NCI-H748 (cell line): ENCODE measurements at regions not wholly inside any gene's neighbourhood (a gene's known extent, or its start where the extent isn't known, plus 50 kb on each side); places are given as distances from the start of the nearest gene placed in this dataset.
"Not testable (repeated sequence)": the region's sequence is repeated elsewhere in the genome, so short reads cannot be mapped to it uniquely, and the experiment has no call there.

Experiments used
- DNase-seq: peaks from one replicate; lab custom pipeline; 2025; ENCODE audit not compliant: unreplicated experiment; lab: John Stamatoyannopoulos, UW

DNA sequence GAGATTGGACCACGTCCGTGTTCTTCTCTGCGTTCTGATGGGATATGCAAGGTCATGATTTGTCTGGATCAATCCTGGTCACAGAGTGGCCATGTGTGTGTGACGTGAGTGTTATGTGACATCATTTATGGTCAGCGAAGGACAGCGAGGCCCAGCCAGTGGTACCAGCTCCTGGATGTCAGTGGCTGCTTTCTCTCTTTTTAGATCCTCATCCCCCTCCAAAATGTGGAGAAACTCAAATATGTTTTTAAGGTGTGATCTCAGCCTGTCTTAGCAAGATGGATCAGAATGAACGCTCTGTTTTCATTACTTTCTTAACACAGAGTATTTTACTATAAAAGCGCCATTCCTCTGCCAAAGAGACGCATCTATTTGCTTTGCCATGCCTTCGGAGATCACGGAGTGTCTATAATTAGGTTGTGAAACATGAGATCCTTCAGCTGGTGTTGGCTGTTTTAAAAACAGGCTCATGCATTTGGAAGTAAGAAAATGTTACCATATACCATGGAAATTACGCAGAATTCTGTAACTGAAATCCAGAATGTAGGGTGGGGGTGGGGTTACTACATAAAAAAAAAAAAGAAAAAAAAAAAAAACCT, 245.5 kb upstream of the TCERG1L start:
- no peak for DNase-seq

DNA sequence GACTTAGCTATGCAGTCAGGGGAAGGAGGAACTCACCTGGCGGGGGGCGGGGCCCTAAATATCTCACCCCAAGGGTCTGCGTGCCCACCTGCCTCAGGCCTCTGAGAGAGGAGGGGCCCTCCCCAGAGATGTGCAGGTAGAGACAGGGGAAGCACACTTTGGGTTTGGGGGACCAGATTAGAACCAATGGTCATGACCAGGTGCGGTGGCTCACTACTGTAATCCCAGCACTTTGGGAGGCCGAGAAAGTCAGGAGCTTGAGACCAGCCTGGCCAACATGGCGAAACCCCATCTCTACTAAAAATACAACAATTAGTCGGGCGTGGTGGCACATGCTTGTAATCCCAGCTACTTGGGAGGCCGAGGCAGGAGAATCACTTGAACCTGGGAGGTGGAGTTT, 246.4 kb upstream of the TCERG1L start:
- not testable (repeated sequence) for DNase-seq

DNA sequence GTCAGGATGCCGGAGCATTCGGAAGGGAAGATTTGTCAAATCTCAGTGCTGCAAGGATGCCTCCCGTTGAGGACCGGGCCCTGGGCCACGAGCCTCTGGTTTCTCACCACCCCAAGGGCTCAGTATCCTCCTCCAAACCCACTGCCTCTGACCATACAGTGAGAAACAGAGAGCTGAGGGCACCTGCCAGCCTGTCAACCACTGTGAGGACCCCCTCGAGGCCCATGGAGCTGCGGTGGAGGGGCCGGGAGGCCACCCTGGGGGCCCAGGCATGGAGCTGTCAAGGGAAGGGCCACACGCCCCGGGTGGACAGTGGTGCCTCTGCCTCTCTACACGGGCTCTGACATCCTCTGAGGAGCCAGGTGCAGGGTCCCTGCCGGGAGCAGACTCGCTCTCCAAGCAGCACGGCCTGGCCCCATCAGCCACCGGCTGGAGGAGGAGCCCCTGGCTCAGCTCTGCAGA, 248.0 kb upstream of the TCERG1L start:
- DNase-seq, result no peak

DNA sequence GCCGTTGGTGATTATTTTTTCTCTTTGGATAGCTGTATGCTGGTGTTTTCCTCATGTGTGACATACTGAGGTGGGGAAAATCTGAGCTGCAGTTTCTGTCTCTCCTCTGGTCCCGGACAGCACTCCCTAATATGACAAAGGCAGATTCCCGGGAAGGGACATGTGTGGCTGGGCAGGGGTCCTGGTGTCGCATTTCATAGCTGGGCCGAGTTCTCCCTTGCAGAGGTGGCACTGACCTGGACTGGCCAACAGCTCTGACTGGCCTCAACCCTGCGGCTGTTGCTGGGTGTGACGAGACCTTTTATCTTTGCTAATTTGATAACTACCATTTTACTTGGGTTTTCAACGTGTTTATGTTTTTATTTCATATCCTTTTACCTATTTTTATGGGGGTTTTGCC, 248.6 kb upstream of the TCERG1L start:
- no peak for DNase-seq

DNA sequence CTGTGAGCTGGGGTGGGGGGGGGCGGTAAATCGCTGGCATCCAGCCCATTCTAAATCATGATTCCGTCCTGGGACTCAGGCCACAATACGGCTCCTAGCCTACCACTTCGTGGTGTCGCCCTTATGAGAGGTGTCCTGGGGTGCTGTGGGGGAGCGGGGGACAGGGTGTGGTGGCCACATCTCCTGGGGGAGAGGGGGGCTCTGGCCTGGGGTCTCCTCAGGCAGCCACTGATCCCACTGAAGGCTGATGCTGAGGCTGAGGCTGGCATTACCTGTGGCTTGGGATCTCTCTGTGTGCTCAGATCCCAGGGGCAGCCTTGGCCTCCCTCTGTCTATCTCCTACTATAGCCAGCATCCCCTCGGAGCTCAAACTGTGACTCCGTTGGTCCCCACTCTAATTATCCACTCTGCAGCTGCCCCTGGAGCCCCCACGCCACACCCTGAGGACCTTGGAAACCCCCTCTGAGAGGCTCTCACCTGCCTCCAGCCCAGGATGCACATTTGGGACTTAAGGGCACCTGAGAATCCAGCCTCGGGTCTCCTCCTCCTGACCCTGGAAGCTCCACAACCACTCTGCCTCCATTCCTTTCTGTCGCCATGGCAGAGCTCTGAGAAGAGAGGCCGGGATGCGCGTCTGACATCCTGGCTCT, 249.3 kb upstream of the TCERG1L start:
- DNase-seq, result no peak

DNA sequence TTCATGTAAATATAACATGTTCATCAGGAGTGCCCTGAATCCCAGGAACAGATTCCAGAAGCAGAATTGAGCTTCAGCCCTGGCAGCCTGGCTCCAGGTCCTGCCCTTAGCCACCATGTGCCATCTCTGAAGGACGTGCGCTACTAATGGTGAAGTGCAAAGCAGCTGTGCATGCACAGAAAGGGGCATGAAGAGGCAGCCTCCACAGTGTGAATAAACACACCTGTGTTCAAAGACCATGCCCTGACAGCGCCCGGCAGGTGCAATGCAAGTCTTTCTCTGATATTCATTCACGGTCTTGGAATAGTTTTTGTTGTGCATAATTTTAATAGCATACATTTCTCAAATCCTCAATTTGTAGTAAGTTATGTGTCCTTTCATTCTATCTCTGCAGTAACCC, 250.4 kb upstream of the TCERG1L start:
- DNase-seq, result peak; percentile 96

DNA sequence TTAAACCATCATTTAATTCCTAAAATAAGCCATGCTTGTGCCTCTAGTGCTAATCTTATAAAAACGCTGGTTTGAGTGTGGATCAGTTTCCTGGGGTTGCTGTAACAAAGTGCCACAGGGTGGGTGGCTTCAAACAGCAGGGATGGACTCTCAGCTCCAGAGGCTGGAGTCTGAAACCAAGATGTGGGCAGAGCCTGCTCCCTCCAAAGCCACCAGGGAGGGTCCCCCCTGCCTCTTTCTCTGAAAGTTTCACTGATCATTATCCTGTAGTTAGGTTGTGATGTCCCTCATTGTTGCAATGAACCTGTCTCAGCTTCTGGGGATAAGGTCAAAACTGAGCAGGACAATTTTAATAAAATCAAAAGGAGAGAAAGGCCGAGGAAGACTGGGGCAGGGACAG, 251.9 kb upstream of the TCERG1L start:
- no peak for DNase-seq

DNA sequence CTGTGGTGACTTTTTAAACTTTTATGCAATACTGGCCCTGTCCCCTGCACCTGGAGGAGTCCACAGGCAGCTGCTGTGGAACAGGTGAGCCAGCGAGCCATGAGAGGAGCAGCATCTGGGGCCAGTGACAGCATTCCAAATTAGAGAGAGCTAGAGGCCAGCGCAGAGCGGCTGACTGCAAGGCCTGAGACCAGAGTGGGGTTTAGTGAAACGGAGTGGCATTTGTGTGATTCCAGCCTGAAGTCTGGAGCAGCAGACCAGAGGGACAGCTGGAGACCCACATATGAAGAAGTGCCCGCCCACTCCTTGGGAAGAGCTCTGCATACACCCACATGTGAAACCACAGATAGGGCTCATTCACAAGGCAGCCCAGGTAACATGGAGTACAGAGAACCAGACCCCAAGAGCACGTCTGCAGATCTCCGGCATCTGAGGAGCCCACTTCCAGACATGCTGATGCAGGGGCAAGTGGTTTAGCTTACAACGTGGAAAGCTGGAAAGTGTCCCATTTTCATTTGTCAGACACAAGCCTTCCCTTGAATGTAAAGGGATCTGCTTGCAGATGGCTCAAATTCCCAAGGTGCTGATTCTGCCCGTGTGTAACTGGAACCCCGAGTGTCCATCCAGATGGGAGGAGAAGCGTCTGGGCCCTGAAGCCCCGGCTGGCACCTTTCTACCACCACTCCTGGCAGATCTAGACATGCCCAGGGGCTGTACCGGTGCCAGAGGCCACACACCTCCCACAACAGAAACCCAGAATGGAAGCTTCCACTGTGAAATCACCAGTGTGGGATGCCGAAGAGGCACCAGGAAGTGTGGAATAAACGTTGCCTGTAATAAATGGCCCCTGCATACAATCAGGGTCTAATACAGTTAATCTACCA, 256.0 kb upstream of the TCERG1L start:
- DNase-seq, result no peak

DNA sequence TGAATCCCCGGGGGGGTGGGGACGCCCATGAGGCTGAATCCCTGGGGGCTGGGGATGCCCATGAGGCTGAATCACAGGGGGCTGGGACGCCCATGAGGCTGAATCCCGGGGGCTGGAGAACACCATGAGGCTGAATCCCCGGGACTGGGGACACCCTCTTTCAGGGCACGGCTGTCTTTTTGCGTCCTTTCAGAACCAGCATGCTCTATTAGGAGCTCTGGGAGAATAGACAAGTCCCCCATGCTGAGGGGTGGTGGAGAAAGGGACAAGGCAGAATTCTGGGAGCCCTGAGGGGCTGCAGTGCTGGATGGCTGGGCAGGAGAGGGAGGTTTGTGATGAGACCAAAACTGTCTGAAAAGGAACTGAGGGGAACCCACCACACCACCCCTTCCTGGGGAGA, 257.3 kb upstream of the TCERG1L start:
- no peak for DNase-seq

DNA sequence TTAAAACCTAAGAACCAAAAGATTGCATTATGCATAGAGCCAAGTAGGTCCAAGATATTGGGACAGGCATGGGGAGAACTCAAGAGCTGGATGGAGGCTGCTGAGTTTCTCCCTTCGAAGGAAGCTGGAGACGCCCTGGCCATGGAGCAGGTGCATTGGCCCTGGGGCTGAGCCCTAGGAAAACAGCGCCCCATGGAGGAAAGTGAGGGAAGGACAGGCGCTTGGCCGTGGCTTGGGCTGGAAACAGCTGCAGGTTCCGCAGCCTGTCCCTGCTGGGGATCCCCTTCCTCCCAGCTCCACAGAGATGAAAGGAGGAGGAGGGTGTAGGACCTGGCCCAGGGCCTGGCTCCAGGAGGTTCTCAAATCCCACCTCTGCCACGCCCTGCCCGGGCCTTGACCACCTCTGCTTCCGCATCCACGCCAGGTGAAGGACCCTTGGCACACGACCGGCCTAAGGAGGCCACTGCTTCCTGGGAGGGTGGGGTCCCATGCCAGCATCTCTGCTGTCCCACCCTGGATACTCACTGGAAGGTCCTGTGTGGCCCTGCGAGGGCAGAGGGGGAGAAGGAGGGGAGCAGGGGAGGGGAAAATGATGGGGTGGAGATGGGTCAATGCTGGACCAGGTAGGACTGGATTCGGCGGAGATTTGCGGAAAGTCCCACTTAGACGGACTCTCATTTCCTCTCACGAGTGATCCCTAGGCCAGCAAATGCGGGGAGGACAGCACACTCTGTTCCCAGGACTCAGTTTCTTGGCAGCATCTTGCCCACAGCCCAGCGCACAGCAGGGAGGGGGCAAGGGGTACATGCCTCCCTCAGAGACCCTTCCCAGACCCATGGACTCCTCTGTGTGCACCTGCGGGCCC, 258.6 kb upstream of the TCERG1L start:
- peak; percentile 32 for DNase-seq

DNA sequence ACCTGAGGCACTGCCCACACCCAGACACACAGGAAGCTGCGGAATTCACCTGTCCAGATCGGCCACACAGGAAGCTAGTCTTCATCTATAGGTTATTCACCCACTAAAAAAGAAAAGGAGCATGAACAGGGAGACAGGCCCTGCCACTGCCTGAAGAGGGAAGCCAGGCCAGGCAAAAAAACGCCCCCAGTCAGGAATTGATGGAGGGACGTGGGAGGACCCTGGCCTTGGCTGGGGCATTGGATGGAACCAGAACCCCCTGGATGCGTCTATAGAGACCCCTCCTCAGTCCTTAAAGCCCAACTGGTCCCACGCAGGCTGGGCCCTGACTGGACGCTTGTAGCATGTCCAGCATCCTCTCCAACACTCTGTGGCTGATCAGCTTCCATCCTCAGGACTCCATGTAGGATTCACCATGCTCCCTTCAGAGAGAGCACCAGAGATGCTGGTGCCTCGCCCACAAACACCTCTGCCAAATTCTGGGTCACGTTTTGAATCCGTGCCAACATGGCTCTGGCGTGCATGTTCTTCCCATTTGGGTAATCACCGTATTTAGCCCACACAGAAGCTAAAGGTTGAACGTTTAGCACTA, 259.3 kb upstream of the TCERG1L start:
- no peak for DNase-seq

DNA sequence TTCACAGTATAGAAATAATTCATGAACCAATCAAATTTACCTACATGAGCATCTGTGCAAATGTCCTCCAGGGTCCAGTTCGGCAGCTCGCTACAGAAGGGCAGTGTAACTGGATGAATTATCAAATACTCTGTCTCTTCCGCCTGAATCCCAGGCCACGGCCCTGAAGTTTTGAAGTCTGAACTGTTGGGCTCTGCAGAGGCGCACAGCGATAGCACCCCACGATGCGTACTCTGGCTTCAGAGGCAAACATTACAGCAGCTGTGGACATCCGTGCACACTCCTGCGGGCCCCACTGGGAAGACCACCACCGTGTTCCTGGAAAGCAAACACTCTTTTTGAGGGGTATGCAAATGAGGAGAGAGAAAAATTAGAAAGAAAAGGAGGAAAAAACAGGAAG, 259.8 kb upstream of the TCERG1L start:
- DNase-seq, result no peak

DNA sequence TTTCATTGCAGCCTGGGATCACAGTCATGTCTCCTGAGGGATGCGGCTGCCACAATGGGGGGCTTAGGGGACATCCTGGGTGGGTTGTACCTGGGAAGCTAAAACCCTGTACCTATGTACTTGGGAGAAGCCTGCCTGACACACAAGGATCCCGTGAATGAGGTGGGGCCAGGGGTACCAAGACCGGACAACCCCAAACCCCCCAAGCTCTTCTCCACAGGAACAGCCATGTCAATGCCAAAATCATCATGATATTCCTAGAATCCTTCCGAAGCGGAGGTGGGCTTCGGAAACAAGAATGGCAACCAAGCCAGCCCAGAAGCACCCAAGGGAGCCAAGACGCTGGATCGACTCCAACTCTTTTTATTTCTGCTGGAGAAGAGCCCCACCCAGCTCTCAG, 260.3 kb upstream of the TCERG1L start:
- DNase-seq, result no peak

DNA sequence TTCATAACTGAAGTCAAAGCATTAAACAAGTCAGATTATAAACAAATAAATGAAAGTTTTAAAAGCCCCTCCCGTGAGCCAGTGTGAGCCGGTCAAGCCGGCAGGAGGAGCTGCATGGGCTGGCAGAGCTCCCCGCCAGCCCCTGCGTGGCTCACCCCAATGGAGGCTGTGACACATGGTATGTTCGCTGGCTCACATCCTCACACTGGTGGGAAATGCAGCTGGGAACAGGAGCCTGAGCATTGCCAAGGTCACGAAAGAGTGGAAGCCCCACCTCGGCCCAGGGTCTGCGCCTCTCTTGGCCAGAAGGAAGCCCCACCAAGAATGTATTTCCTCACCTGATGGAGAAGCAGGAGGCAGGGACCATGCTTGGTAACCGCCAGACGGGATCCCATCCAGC, 261.7 kb upstream of the TCERG1L start:
- DNase-seq, result no peak

DNA sequence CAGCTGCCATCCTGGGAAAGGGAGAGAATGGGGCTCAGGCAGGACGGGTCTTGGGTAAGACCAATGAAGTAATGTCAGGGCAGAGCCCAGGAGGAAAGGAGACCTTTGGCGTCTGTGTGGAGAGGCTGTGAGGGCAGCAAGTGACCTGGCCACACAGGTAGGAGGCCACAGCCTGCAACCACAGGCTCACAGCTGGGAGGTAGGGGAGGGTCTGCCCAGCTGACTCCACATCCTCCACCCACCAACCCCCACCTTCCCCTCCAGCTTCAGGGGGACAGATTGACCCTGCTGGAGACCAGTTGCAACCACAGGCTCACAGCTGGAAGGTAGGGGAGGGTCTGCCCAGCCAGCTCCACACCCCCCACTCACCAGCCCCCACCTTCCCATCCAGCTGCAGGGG, 262.2 kb upstream of the TCERG1L start:
- DNase-seq, result no peak

DNA sequence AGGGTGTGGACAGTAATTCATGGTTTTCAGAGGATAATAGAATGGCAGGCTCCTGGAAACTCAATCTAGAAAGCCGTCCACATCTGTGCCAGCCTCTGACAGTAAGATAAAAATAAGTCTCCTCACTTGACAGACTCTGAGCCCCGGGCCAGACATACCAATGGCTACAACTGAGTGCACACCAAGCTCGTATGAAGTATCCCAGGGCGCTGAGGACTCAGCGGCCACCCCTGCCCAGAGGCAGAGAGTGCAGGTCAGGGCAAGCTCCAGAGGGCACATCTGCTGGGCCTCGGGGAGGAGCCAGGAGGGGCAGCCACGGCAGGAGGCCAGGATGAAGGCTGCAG, 262.8 kb upstream of the TCERG1L start:
- no peak for DNase-seq

DNA sequence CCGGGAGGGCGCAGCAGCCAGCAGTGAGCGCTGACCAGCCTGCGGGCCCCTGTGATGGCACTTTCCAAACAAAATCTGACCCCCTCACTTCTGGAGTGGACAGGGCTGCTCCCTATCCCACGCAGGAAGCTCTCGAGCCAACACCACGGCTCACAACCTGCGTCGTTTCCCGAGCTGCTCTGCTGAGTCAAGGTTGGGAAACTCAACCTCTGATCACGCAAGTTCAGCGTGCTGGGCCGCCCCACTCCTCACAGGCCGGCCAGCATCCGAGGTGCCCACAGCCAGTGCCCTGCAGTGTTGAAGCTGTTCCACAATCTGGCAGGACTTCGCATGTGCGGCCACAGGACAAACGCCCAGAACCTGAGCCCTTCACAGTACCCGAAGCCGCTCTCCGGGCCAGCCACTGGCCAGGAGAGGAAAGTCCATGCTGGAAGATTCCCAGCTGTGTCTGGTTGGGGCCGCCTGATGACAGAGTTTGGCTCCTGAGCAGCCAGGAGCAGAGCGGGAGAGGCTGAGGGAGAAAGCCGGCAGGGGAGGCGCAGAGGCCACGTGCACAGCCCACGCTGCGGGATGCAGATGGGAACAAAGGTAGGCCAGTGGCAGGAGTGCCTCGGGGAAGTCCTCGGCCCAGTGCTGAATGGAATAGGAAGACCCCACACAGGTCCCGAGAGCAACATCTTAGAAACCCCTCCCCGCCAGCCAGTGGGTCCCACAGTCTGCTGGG, 263.3 kb upstream of the TCERG1L start:
- DNase-seq, result no peak

DNA sequence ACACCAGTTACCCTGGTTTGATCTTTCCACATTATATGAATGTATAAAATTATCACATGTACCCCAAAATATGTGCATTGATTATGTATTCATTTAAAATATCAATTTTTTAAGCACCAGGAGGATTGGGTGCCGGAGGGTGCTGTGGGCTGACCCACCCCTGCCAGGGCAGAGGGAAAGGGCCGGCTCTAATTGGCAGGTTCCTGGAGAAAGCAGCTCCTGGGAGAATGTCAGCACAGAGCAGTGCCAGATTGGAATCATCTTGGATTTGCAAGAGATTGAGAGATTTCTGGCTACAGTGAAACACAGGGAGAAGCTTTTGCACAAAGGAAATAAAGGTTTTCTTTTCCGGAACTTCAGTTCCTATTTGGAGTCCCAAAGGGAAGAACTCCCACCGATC, 264.4 kb upstream of the TCERG1L start:
- DNase-seq, result no peak

DNA sequence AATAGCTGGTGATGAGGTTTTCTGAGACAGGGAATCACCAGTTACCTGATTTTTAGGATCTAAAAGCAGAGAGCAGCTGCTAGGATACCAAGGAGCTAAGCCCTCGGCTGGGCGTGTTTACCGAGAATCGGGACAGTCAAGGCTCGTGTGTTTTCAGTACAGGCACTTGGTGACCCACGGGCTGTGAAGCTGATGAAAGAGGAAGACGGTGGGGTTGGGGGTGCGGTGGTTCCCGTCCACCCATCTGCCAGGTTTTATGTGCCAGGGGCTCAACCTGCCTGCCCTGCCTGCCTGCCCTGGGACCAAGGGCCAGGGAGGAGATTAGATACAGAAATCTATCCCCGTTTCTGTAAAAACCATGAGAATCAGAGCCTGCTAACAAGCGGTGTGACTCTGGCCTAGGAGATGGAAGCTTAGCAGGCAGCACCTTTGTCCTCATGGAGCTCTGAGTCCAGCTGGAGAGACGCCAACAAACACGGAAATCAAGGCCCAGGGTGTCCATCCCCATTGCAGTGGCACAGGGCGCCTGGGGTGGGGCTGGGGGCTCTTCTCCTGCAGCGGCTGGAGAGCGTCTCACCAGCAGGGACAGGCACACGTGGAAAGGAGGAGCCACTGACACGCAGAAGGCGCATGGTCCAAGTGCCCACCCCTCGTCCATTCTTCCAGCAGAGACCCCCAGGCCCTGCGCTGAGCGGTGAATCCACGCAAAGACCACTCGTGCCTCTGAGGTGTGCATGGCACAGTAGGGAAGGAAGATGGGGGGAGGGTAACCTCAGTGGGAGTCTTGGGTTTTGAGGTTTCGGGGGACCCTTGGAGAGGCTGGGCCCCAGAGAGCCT, 265.0 kb upstream of the TCERG1L start:
- DNase-seq, result no peak
